Common myeloid progenitor, CD34-positive (primary cell): ENCODE measurements at regions not wholly inside any gene's neighbourhood (a gene's known extent, or its start where the extent isn't known, plus 50 kb on each side); places are given as distances from the start of the nearest gene placed in this dataset.

Experiments used
- CTCF ChIA-PET: fragments of 350-600 bp; sonication (Branson Sonifier 250); formaldehyde crosslinking; loops from one replicate; lab custom pipeline; 2021; ENCODE audit warnings: antibody characterized with exemption; lab: Charles Lee
- POLR2A ChIA-PET: fragments of 350-600 bp; sonication (Branson Sonifier 250); formaldehyde crosslinking; loops from one replicate; lab custom pipeline; 2021; ENCODE audit warnings: antibody characterized with exemption; lab: Charles Lee
- DNase-seq, 3 donors: peaks; one replicate each; pipeline versions ENCODE4 v3.0.0 to v3.0.0-alpha.2; 2013
- H3K27ac ChIP-seq, 2 experiments: 1 replicate in 1 of 2; 2 replicates in 1 of 2; pipeline ENCODE4 v1.7.0; 2013; ENCODE audit warnings: inconsistent platforms in 2 of 2, low read length in 2 of 2, mild to moderate bottlenecking in 2 of 2, low read depth in 1 of 2, moderate library complexity in 1 of 2; ENCODE audit not compliant: severe bottlenecking in 2 of 2, insufficient read depth in 1 of 2, poor library complexity in 1 of 2
- H3K27me3 ChIP-seq, 5 experiments: replicated peaks in 2 of 5; 1 replicate in 3 of 5; 2 replicates in 2 of 5; pipeline versions ENCODE4 v1.6.1 to v1.7.0; 2013; ENCODE audit warnings: low read length in 4 of 5, mild to moderate bottlenecking in 2 of 5, moderate library complexity in 2 of 5, inconsistent platforms in 1 of 5; ENCODE audit not compliant: insufficient read depth in 5 of 5, control insufficient read depth in 4 of 5
- H3K36me3 ChIP-seq, 4 experiments: 1 replicate in 2 of 4; 2 replicates in 2 of 4; pipeline versions ENCODE4 v1.6.1 to v1.7.0; 2013; ENCODE audit warnings: low read length in 3 of 4, control low read depth in 1 of 4, mild to moderate bottlenecking in 1 of 4; ENCODE audit not compliant: control insufficient read depth in 4 of 4, insufficient read depth in 4 of 4
- H3K4me1 ChIP-seq, 4 experiments: 1 replicate in 3 of 4; 2 replicates in 1 of 4; pipeline versions ENCODE4 v1.6.1 to v1.7.1; 2013; ENCODE audit warnings: low read length in 3 of 4, mild to moderate bottlenecking in 3 of 4, control low read depth in 1 of 4, inconsistent platforms in 1 of 4, moderate library complexity in 1 of 4; ENCODE audit not compliant: control insufficient read depth in 4 of 4, insufficient read depth in 4 of 4; ENCODE audit errors: control extremely low read depth in 1 of 4
- H3K4me3 ChIP-seq, 7 experiments: 1 replicate in 4 of 7; 2 replicates in 3 of 7; pipeline versions ENCODE4 v1.5.1 to v1.7.0; 2013; ENCODE audit warnings: mild to moderate bottlenecking in 7 of 7, low read length in 6 of 7, moderate library complexity in 6 of 7, inconsistent platforms in 2 of 7, low read depth in 2 of 7, control low read depth in 1 of 7; ENCODE audit not compliant: insufficient read depth in 4 of 7, control insufficient read depth in 1 of 7; ENCODE audit errors: extremely low read depth in 1 of 7
- H3K9me3 ChIP-seq, 5 experiments: 1 replicate in 4 of 5; 2 replicates in 1 of 5; pipeline versions ENCODE4 v1.6.1 to v1.7.1; 2013; ENCODE audit warnings: low read length in 4 of 5, mild to moderate bottlenecking in 2 of 5, inconsistent platforms in 1 of 5, low read depth in 1 of 5, moderate library complexity in 1 of 5; ENCODE audit not compliant: control insufficient read depth in 4 of 5, insufficient read depth in 2 of 5; ENCODE audit errors: control extremely low read depth in 1 of 5
- WGBS: methylation state at CpG from one replicate; pipeline ENCODE4 v1.1.5; 2013; ENCODE audit not compliant: insufficient coverage; 5-methylcytosine and 5-hydroxymethylcytosine counted together

DNA sequence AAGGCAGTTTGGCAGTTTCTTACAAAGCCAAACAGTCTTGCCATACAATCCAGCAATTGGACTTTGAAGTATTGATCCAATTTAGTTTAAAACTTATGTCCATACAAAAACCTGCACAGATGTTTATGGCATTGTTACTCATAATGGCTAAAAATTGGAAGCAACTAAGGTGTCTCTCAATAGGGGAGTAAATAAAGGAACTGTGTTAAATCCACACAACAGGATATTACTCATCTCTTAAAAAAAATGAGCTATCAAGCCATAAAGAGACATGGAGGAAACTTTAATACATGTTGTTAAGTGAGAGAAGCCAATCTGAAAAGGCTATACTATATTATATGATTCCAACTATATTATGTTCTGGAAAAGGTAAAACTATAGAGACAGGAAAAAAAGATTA, 313.6 kb upstream of the CD180 start:
- no peak overlapping the region for H3K4me3 ChIP-seq
- no peaks in the 10 kb centered on the region for H3K36me3 ChIP-seq
- ChIA-PET POLR2A (no interaction called here), CTCF (no interaction called here)
- H3K4me1 ChIP-seq = no peaks in the 10 kb centered on the region
- H3K27me3 ChIP-seq = no peaks in the 10 kb centered on the region
- H3K27ac ChIP-seq = no peak overlapping the region
- DNase-seq = peak in 1 of 3 donors; percentile 10
- peaks cover 0 to 3% (median 0%) of the 10 kb centered on the region in 5 experiments for H3K9me3 ChIP-seq

DNA sequence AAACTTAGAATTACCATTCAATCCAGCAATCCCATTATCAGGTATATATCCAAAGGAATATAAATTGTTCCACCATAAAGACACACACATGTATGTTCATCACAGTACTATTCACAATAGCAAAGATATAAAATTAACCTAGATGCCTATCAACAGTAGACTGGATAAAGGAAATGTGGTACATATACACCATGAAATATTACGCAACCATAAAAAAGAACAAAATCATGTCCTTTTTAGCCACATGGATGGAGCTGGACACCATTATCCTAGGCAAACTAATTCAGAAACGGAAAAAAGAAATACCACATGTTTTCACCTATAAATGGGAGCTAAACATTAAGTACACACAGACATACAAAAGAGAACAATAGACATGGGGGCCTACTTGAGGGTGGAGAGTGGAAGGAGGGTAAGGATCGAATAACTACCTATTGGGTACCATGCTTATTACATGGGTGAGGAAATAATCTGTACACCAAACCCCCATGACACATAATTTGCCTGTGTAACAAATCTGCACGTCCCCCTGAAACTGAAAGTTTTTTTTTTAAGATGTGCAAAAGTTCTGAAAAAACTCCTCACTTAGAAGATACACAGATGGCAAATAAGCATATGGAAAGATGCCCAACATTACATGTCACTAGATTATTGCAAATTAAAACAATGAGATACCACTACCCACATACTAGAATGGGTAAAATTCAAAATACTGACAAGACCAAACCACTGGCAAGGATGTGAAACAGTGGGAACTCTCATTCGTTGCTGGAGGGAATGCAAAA, 313.0 kb upstream of the CD180 start:
- no peaks in the 10 kb centered on the region for H3K4me1 ChIP-seq
- H3K4me3 ChIP-seq = no peak overlapping the region
- no peaks in the 10 kb centered on the region for H3K27me3 ChIP-seq
- CTCF ChIA-PET = no interaction called here
- no CpG with 5 or more reads among the region's 5 CpGs for WGBS
- no peak overlapping the region for H3K27ac ChIP-seq
- POLR2A ChIA-PET = interaction anchor here (0.6 kb wide), 1 partner anchor 19 kb away, joined by 3 read pairs; no protein-coding TSS in a partner anchor
- no peaks in the 10 kb centered on the region for H3K36me3 ChIP-seq
- H3K9me3 ChIP-seq = peaks cover 0 to 3% (median 0%) of the 10 kb centered on the region in 5 experiments
- DNase-seq = no peak

GRCh38 chr5:67506241-67506640, 309.6 kb upstream of the CD180 start:
- H3K4me1 ChIP-seq = no peaks in the 10 kb centered on the region
- CTCF ChIA-PET = interaction anchor here (0.6 to 1.0 kb wide), 3 partner anchors 11 to 726 kb away, joined by 3 read pairs; no protein-coding TSS in a partner anchor

GRCh38 chr5:67502951-67503350, 306.4 kb upstream of the CD180 start:
- DNase-seq = no peak
- Histone ChIP-seq H3K9me3 (peaks cover 0 to 14% (median 2%) of the 10 kb centered on the region in 5 experiments), H3K4me1 (no peaks in the 10 kb centered on the region), H3K4me3 (no peak overlapping the region), H3K27ac (no peak overlapping the region), H3K27me3 (no peaks in the 10 kb centered on the region), H3K36me3 (no peaks in the 10 kb centered on the region)
- 100% methylated on average over 1 of the region's 1 CpG for WGBS
- POLR2A ChIA-PET = no interaction called here
- CTCF ChIA-PET = interaction anchor here (0.5 to 1.9 kb wide), 3 partner anchors 8 to 448 kb away, joined by 3 to 5 read pairs (median 5); no protein-coding TSS in a partner anchor

More at GRCh38 chr5:67506241-67506640, 309.6 kb upstream of the CD180 start:
- no peak for DNase-seq
- Histone ChIP-seq H3K9me3 (peaks cover 0 to 4% (median 0%) of the 10 kb centered on the region in 5 experiments), H3K27ac (no peak overlapping the region), H3K4me3 (no peak overlapping the region), H3K27me3 (no peaks in the 10 kb centered on the region), H3K36me3 (no peaks in the 10 kb centered on the region)
- 90% methylated on average over 2 of the region's 2 CpGs for WGBS
- POLR2A ChIA-PET = no interaction called here

DNA sequence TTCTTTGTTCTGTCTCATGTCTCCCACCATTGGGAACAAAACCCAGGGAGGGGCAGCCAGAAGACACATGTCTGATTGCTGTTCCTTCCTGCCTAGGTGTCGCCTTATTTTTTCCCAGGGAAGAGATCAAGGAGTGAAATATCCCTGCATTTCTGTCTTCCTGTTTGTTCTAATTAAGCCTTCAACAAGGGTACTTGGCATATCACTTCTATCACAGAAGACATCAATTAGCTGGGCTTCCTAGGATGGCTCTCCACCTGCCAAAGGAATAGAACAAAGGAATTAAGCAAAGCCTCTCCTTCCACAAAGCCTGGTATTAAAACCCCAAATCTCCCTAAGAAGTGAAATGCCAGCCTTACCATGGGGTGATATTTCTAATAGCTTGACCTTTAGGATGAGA, 299.5 kb upstream of the CD180 start:
- POLR2A ChIA-PET = no interaction called here
- Histone ChIP-seq H3K27me3 (no peaks in the 10 kb centered on the region), H3K4me3 (no peak overlapping the region), H3K27ac (no peak overlapping the region), H3K4me1 (peaks cover 2 to 20% (median 13%) of the 10 kb centered on the region in 4 experiments), H3K9me3 (peaks cover 0 to 11% (median 2%) of the 10 kb centered on the region in 5 experiments), H3K36me3 (no peaks in the 10 kb centered on the region)
- 100% methylated on average over 1 of the region's 1 CpG for WGBS
- DNase-seq = no peak
- CTCF ChIA-PET = interaction anchor here (1.4 kb wide), 1 partner anchor 18 kb away, joined by 3 read pairs; no protein-coding TSS in a partner anchor

GRCh38 chr5:67495072-67495471, 298.5 kb upstream of the CD180 start:
- 54% methylated on average over 3 of the region's 3 CpGs for WGBS
- CTCF ChIA-PET = interaction anchor here (1.1 to 1.6 kb wide), 3 partner anchors 9 to 19 kb away, joined by 3 to 5 read pairs (median 3); no protein-coding TSS in a partner anchor
- Histone ChIP-seq H3K9me3 (peaks cover 0 to 5% (median 0%) of the 10 kb centered on the region in 5 experiments), H3K36me3 (no peaks in the 10 kb centered on the region), H3K4me1 (peaks cover 2 to 20% (median 13%) of the 10 kb centered on the region in 4 experiments), H3K27ac (peak overlapping the region in 1 of 2 experiments; percentile 10), H3K4me3 (no peak overlapping the region), H3K27me3 (no peaks in the 10 kb centered on the region)
- peak in 1 of 3 donors; percentile 4 for DNase-seq
- POLR2A ChIA-PET = no interaction called here
